ENCODE measurements at regions not wholly inside any gene's neighbourhood (a gene's known extent, or its start where the extent isn't known, plus 50 kb on each side); places are given as distances from the start of the nearest gene placed in this dataset.
A peak's percentile ranks its signal among the peaks of the same experiment; 100 is the strongest.

DNA sequence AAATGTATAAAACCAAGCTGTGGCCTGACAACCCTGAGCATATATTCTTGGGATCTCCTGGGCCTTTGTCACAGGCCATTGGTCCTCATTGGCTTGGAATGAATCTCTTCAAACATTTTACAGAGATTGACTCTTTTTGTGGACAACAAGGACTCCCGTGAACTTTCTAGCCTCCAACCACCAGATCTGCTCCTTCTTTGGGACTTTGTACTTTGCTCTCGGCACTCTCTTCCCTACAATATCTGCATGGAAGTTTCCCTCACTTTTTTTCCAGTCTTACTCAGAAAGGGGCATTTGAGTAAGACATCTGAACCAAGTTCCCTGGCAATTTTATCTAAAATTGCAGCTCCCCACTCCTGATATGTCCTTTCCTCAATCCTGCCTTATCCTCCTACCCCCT lies 158.8 kb downstream of the PHLDA1 start (continued):
- TF ChIP-seq, protein P1, sequence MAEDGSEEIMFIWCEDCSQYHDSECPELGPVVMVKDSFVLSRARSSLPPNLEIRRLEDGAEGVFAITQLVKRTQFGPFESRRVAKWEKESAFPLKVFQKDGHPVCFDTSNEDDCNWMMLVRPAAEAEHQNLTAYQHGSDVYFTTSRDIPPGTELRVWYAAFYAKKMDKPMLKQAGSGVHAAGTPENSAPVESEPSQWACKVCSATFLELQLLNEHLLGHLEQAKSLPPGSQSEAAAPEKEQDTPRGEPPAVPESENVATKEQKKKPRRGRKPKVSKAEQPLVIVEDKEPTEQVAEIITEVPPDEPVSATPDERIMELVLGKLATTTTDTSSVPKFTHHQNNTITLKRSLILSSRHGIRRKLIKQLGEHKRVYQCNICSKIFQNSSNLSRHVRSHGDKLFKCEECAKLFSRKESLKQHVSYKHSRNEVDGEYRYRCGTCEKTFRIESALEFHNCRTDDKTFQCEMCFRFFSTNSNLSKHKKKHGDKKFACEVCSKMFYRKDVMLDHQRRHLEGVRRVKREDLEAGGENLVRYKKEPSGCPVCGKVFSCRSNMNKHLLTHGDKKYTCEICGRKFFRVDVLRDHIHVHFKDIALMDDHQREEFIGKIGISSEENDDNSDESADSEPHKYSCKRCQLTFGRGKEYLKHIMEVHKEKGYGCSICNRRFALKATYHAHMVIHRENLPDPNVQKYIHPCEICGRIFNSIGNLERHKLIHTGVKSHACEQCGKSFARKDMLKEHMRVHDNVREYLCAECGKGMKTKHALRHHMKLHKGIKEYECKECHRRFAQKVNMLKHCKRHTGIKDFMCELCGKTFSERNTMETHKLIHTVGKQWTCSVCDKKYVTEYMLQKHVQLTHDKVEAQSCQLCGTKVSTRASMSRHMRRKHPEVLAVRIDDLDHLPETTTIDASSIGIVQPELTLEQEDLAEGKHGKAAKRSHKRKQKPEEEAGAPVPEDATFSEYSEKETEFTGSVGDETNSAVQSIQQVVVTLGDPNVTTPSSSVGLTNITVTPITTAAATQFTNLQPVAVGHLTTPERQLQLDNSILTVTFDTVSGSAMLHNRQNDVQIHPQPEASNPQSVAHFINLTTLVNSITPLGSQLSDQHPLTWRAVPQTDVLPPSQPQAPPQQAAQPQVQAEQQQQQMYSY (CRISPR knock-in tag; IDR thresholded peaks at IDR 0.05): no peak
- 0 out of 2 replicates have a peak, but pooled peaks have one; percentile 28 for TF ChIP-seq ELF3 (CRISPR knock-in tag; IDR thresholded peaks at IDR 0.05)
- TF ChIP-seq RFXAP (CRISPR knock-in tag; IDR thresholded peaks at IDR 0.05; ENCODE audit: borderline replicate concordance): no peak
- no peak for TF ChIP-seq NFKB2 (CRISPR knock-in tag; IDR thresholded peaks at IDR 0.05; ENCODE audit: borderline replicate concordance)
- no peak for TF ChIP-seq RBAK (CRISPR knock-in tag; IDR thresholded peaks at IDR 0.05)
- TF ChIP-seq SNRNP70 (IDR thresholded peaks at IDR 0.05; ENCODE audit: low read depth, low read length): no peak
- no peak for TF ChIP-seq SMAD1 (CRISPR knock-in tag; IDR thresholded peaks at IDR 0.05; ENCODE audit: borderline replicate concordance, low read depth)
- TF ChIP-seq, protein P2, sequence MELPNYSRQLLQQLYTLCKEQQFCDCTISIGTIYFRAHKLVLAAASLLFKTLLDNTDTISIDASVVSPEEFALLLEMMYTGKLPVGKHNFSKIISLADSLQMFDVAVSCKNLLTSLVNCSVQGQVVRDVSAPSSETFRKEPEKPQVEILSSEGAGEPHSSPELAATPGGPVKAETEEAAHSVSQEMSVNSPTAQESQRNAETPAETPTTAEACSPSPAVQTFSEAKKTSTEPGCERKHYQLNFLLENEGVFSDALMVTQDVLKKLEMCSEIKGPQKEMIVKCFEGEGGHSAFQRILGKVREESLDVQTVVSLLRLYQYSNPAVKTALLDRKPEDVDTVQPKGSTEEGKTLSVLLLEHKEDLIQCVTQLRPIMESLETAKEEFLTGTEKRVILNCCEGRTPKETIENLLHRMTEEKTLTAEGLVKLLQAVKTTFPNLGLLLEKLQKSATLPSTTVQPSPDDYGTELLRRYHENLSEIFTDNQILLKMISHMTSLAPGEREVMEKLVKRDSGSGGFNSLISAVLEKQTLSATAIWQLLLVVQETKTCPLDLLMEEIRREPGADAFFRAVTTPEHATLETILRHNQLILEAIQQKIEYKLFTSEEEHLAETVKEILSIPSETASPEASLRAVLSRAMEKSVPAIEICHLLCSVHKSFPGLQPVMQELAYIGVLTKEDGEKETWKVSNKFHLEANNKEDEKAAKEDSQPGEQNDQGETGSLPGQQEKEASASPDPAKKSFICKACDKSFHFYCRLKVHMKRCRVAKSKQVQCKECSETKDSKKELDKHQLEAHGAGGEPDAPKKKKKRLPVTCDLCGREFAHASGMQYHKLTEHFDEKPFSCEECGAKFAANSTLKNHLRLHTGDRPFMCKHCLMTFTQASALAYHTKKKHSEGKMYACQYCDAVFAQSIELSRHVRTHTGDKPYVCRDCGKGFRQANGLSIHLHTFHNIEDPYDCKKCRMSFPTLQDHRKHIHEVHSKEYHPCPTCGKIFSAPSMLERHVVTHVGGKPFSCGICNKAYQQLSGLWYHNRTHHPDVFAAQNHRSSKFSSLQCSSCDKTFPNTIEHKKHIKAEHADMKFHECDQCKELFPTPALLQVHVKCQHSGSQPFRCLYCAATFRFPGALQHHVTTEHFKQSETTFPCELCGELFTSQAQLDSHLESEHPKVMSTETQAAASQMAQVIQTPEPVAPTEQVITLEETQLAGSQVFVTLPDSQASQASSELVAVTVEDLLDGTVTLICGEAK (IDR thresholded peaks at IDR 0.05): no peak
- TF ChIP-seq, protein P2 (CRISPR knock-in tag; IDR thresholded peaks at IDR 0.05): no peak
- no peak for TF ChIP-seq AGO2 (optimal IDR thresholded peaks at IDR 0.05; ENCODE audit: low read depth, low read length)
- TF ChIP-seq XRCC5 (optimal IDR thresholded peaks at IDR 0.05; ENCODE audit: low read length): no peak
- no peak for TF ChIP-seq ZNF207 (IDR thresholded peaks at IDR 0.05; ENCODE audit: borderline replicate concordance)
- no peak for TF ChIP-seq ZNF253 (CRISPR knock-in tag; IDR thresholded peaks at IDR 0.05; ENCODE audit: borderline replicate concordance)
- peak; percentile 46; the same call in 1 of the 2 replicates for TF ChIP-seq GFI1 (CRISPR knock-in tag; IDR thresholded peaks at IDR 0.05; ENCODE audit: borderline replicate concordance)
- TF ChIP-seq, protein P3, sequence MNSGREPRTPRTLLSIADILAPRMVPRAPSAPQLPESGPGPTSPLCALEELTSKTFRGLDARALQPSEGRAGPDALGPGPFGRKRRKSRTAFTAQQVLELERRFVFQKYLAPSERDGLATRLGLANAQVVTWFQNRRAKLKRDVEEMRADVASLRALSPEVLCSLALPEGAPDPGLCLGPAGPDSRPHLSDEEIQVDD (CRISPR knock-in tag; IDR thresholded peaks at IDR 0.05; ENCODE audit: borderline replicate concordance): no peak
